ENCODE measurements at regions not wholly inside any gene's neighbourhood (a gene's known extent, or its start where the extent isn't known, plus 50 kb on each side); places are given as distances from the start of the nearest gene placed in this dataset.

DNA sequence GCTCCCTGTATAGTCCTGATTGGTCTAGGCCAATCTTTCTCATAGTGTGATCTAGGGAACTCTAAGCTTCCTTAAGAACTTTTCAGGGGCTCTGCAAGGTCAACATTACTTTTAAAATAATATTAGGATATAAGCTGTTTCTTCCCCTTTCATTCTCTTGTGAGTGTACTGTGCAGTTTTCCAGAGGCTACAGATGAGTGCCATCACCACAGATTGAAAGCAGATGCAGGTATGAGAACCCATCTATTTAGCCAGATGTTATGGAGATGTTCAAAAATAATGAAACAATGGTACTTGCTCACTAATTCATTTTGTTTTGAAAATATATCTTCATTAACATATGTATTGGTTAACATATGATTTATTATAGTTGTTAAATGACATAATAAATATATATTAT is 169.2 kb upstream of the SEMA3A start:
- no peak overlapping the region for H3K4me3 ChIP-seq
- H3K9me3 ChIP-seq (ENCODE audit: low read depth) = no peaks in the 10 kb centered on the region
- H3K9ac ChIP-seq = no peak overlapping the region
- no peaks in the 10 kb centered on the region for H3K27me3 Mint-ChIP-seq (ENCODE audit: insufficient read depth, low read depth)
- H4K20me1 ChIP-seq (ENCODE audit: low read depth) = no peaks in the 10 kb centered on the region
- peaks cover 8% of the 10 kb centered on the region for H3K4me1 ChIP-seq
- H3K36me3 ChIP-seq = no peaks in the 10 kb centered on the region
- peaks cover 2% of the 10 kb centered on the region for H3K9me3 Mint-ChIP-seq
- H3K27me3 ChIP-seq = no peaks in the 10 kb centered on the region
- no peaks in the 10 kb centered on the region for H3K36me3 Mint-ChIP-seq
- no peak overlapping the region for H3K4me2 ChIP-seq
- peaks cover 13% of the 10 kb centered on the region for H3K4me1 Mint-ChIP-seq
- H3F3A ChIP-seq (ENCODE audit: low read depth) = peaks cover 7% of the 10 kb centered on the region
- no peak overlapping the region for H3K27ac Mint-ChIP-seq
- H3K27ac ChIP-seq = no peak overlapping the region
- TF ChIP-seq CTCF (IDR thresholded peaks at IDR 0.05) = no peak
- no peak for TF ChIP-seq EZH2 (IDR thresholded peaks at IDR 0.05)
- no peak for TF ChIP-seq EZH2phosphoT487 (IDR thresholded peaks at IDR 0.05)
- no peak overlapping the region for H3K4me3 Mint-ChIP-seq
- no peaks in the 10 kb centered on the region for H3K79me2 ChIP-seq (ENCODE audit: low read depth)
- no peak for DNase-seq (ENCODE audit: low spot score)
- H2AFZ ChIP-seq (replicated peaks) = no peak overlapping the region

- Histone ChIP-seq H3K36me3 (no peaks in the 10 kb centered on the region), H3F3A (ENCODE audit: low read depth) (peaks cover 7% of the 10 kb centered on the region), H3K4me3 (no peak overlapping the region), H3K79me2 (ENCODE audit: low read depth) (no peaks in the 10 kb centered on the region), H2AFZ (replicated peaks) (peak overlapping the region; percentile 58), H3K27ac (no peak overlapping the region), H3K27me3 (no peaks in the 10 kb centered on the region), H3K9me3 (ENCODE audit: low read depth) (no peaks in the 10 kb centered on the region), H3K4me2 (no peak overlapping the region), H4K20me1 (ENCODE audit: low read depth) (no peaks in the 10 kb centered on the region), H3K4me1 (peaks cover 8% of the 10 kb centered on the region), H3K9ac (no peak overlapping the region)
- no peaks in the 10 kb centered on the region for H3K36me3 Mint-ChIP-seq
- peaks cover 13% of the 10 kb centered on the region for H3K4me1 Mint-ChIP-seq
- no peak for DNase-seq (ENCODE audit: low spot score)
- H3K27ac Mint-ChIP-seq = no peak overlapping the region
- H3K27me3 Mint-ChIP-seq (ENCODE audit: insufficient read depth, low read depth) = no peaks in the 10 kb centered on the region
- H3K9me3 Mint-ChIP-seq = peaks cover 9% of the 10 kb centered on the region
- TF ChIP-seq EZH2 (IDR thresholded peaks at IDR 0.05) = no peak
- TF ChIP-seq CTCF (IDR thresholded peaks at IDR 0.05) = no peak
- no peak for TF ChIP-seq EZH2phosphoT487 (IDR thresholded peaks at IDR 0.05)
- no peak overlapping the region for H3K4me3 Mint-ChIP-seq
Measured at GRCh38 chr7:84362828-84363227, 168.2 kb upstream of the SEMA3A start.

DNA sequence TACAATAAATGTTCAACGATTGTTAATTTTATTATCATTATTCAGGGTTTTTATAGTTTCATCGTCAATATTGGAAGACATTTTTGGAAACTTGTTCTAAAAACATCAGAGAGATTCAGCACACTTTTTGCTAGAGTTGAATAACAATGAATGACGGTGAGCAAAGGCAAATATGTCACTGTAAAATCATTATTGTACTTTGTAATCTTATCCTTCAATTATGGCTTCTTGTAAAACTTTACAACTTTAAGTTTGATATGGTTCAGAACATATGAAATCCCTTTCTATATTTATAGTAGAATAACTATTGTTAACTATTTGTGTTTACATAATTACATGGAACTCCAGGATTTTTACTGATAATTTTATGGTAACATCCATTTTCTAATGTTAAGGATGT is 167.8 kb upstream of the SEMA3A start:
- no peaks in the 10 kb centered on the region for H4K20me1 ChIP-seq (ENCODE audit: low read depth)
- H3K4me1 Mint-ChIP-seq = peaks cover 13% of the 10 kb centered on the region
- peaks cover 11% of the 10 kb centered on the region for H3K9me3 Mint-ChIP-seq
- DNase-seq (ENCODE audit: low spot score) = no peak
- no peak overlapping the region for H3K27ac Mint-ChIP-seq
- no peaks in the 10 kb centered on the region for H3K36me3 Mint-ChIP-seq
- H3K79me2 ChIP-seq (ENCODE audit: low read depth) = no peaks in the 10 kb centered on the region
- no peak overlapping the region for H3K9ac ChIP-seq
- no peak overlapping the region for H3K4me2 ChIP-seq
- H3F3A ChIP-seq (ENCODE audit: low read depth) = peaks cover 7% of the 10 kb centered on the region
- H3K27me3 ChIP-seq = no peaks in the 10 kb centered on the region
- no peaks in the 10 kb centered on the region for H3K27me3 Mint-ChIP-seq (ENCODE audit: insufficient read depth, low read depth)
- H3K36me3 ChIP-seq = no peaks in the 10 kb centered on the region
- no peak overlapping the region for H2AFZ ChIP-seq (replicated peaks)
- H3K4me1 ChIP-seq = peaks cover 8% of the 10 kb centered on the region
- H3K9me3 ChIP-seq (ENCODE audit: low read depth) = no peaks in the 10 kb centered on the region
- TF ChIP-seq CTCF (IDR thresholded peaks at IDR 0.05) (no peak), EZH2 (IDR thresholded peaks at IDR 0.05) (no peak), EZH2phosphoT487 (IDR thresholded peaks at IDR 0.05) (no peak)
- no peak overlapping the region for H3K4me3 ChIP-seq
- H3K27ac ChIP-seq = no peak overlapping the region
- no peak overlapping the region for H3K4me3 Mint-ChIP-seq

Measured in neural progenitor cell (in vitro differentiated cells).